ENCODE measurements at regions not wholly inside any gene's neighbourhood (a gene's known extent, or its start where the extent isn't known, plus 50 kb on each side); places are given as distances from the start of the nearest gene placed in this dataset.

- no peak for DNase-seq
Measured at GRCh38 chr11:105553025-105553424, 56.8 kb upstream of the GRIA4 start.

- DNase-seq = no peak
Measured at GRCh38 chr11:105548359-105548758, 61.5 kb upstream of the GRIA4 start.

- no peak for DNase-seq
Measured at GRCh38 chr11:105538588-105538987, 71.3 kb upstream of the GRIA4 start.

DNA sequence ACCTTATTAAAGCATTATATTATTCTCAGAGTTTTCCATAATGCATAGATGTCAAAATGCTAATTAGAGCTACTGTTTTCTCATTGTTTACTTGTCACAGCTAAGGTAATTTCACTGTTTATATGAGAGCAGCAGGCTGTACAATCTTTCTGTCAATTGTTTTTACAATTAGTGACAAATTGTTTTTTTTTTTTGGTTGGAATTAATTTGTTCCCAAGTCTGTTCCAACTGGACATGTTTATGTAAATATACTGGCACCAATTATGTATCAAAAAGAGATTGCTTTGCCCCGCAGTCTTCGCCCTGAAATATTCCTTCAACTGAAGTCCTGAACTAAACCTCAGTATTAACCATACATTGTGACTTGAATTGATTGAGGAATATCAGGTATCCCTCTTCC, 72.3 kb upstream of the GRIA4 start:
- DNase-seq = no peak

- DNase-seq = no peak
Measured at GRCh38 chr11:105524286-105524685, 85.6 kb upstream of the GRIA4 start.

- DNase-seq = no peak
Measured at GRCh38 chr11:105520706-105521345, 89.0 kb upstream of the GRIA4 start.

DNA sequence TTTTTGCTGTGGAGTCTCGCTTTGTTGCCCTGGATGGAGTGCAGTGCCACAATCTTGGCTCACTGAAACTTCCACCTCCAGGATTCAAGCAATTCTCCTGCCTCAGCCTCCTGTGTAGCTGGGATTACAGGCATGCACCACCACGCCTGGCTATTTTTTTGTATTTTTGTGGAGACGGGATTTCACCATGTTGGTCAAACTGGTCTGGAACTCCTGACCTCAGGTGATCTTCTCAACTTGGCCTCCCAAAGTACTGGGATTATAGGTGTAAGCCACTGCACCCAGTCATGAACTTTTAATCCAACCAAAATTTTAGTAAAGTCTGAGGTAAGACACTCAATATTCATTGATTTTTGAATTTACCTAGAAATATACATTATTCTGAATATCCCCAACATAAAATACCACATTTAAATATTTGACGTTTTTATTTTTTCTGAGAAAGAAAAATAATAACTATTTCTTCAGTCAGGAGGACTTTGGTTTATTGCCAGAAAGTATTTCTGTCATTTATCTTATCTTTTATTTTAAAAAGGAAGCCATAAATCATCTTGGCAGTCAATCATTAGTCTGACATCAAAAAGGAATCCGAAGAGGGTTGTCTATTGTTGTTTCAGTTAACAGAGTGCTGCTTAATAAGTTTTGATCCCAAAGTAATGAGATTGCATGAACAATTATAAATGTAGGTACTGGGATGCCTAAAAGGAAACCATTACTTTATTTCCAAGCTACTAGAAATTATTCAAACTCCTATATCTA, 102.2 kb upstream of the GRIA4 start:
- DNase-seq = no peak

DNA sequence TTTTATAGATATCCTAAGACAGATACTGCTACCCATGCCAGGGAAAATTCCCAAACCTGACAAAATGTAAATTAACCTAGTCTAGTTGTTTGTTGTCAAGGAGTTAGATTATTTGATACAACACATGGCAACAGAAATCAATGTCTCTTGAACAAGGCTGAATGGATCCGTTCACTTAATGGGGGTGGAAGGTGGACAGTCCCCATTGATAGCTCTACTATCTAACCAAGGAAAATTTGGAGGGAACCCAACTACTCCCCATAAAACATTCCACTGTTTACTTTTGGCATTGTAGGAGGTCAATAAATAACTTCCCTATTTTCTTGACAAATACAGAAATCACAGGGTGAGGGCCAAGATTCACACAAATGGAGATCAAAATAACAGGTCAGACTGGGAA, 117.9 kb upstream of the GRIA4 start:
- DNase-seq = no peak

DNA sequence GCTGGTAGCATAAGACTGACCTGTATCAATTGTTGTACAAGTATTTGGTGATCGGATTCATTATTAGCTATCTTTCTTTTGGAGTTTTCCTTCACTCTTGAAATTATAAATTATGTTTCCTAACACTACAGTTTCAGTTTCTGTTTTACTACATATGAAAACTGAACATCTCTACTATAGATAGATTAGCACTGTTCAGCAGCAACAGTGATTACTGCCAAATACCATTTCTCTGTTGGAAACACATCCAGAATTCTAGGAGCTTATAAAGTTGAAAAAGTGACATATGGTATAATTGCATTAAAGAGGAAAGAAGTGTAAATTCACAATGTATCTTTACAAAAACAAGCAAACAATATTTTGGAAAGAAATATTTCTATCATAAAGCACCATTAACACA, 118.5 kb upstream of the GRIA4 start:
- no peak for DNase-seq

DNA sequence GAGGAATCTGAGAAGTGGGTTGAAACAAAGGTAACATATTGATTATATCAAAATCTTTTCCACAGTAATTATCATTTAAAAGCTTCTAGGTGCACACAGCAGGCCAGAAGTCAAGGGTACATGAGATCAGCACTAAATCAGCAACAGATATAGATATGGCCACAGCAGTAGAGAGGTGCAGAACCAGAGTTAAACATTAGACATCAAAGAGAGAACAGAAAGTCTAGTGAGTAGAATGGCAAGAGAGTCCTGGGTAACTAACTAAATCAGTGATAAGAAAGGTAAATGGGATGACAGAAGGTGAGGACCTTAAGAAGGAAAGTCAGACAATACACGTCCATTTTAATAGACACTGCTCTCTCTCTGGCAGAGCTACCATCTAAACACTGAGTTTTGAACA, 119.5 kb upstream of the GRIA4 start:
- no peak for DNase-seq

GRCh38 chr11:105489446-105489845, 120.4 kb upstream of the GRIA4 start:
- no peak for DNase-seq

DNA sequence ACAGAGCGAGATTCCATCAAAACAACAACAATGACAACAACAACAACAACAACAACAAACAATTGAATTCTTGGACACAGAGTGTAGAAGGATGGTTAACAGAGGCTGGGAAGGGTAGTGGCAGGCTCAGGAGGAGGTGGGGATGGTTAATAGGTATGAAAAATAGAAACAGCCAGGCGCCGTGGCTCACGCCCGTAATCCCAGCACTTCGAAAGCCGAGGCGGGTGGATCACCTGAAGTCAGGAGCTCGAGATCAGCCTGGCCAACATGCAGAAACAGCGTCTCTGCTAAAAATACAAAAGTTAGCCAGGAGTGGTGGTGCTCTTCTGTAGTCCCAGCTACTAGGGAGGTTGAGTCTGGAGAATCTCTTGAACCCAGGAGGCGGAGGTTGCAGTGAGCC, 122.9 kb upstream of the GRIA4 start:
- DNase-seq = no peak

GRCh38 chr11:105469931-105470330, 139.9 kb upstream of the GRIA4 start:
- no peak for DNase-seq

DNA sequence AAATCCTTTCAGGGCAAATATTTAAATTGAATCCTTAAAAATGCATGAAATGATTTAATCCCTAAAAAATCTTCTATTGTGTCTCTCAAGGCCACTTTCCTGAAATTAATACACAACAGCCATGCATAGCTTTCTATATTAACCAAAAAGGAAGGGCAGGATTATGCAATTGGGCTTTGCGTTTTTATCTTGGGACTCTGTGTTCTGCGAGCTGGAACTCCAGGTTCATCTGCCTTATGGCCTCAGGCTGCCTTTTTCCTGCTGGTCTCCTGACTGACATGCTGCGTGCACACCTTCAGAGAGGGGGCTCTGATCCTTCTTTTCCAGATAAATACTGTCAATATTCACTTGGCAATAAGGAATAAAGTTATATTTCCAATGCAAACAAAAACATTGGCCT, 141.7 kb upstream of the GRIA4 start:
- no peak for DNase-seq

GRCh38 chr11:105466582-105467228, 143.2 kb upstream of the GRIA4 start:
- DNase-seq = no peak

GRCh38 chr11:105458071-105458470, 151.8 kb upstream of the GRIA4 start:
- no peak for DNase-seq

DNA sequence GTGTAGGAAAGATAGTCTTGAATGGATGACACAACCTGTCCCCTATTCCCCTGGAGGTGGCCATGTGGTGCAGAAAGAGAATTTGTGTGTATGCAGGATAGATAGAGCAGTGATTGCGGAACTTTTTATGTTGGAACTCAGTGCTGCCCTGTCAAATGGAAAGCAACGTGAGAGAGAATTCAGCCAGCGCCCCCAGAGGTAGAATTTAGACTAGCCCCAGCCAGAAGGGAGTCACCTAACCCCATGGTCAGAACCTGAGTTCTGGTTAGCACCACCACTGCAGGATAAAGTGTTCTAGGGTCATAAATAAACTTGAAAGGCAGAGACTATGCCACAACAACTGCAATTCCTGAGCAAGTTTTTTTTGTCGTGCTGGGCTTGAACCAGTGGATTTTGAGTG, 152.9 kb upstream of the GRIA4 start:
- no peak for DNase-seq

GRCh38 chr11:105449100-105449734, 160.7 kb upstream of the GRIA4 start:
- no peak for DNase-seq

- DNase-seq = no peak
Measured at GRCh38 chr11:105448703-105449079, 161.2 kb upstream of the GRIA4 start.

DNA sequence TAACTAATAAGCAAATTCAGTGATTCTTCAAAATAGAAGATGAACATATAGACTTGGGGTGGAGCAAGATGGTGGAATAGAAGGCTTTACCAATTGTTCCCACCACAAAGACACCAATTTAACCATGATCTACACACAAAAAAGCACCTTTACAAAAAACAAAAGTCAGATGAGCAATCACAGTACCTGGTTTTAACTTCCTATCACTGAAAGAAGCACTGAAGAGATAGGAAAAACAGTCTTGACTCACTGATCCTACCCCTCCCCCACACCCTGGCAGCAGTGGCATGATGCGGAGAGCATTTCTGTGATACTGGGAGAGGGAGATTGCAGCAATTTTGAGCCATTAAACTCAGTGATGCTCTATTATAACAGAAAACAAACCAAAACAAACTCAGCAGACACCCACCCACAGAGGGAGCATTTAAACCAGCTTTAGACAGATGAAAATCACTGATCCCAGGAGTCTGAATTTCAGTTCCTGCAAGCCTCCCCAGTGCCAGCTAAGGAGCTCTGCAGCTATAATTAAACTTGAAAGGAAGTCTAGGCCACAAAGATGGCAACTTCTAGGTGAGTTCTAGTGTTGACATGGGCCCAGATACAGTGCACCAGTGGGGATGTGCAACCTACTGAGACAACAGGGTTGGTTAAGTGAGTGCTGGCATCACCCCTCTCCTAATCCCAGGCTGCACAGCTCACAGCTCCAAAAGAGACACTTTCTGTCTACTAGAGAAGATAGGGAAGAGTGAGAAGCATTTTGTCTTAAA, 161.8 kb upstream of the GRIA4 start:
- DNase-seq = no peak

- DNase-seq = no peak
Measured at GRCh38 chr11:105443623-105444022, 166.2 kb upstream of the GRIA4 start.

- DNase-seq = no peak
Measured at GRCh38 chr11:105432241-105432995, 177.5 kb upstream of the GRIA4 start.
